Kidney epithelial cell (primary cell): ENCODE measurements at regions not wholly inside any gene's neighbourhood (a gene's known extent, or its start where the extent isn't known, plus 50 kb on each side); places are given as distances from the start of the nearest gene placed in this dataset.

Experiments used
- DNase-seq: peaks from one replicate; pipeline ENCODE4 v3.0.0-alpha.2; 2010; ENCODE audit warnings: low read depth
- H3K27me3 ChIP-seq: 2 replicates; pipeline ENCODE4 v1.6.0; 2011; ENCODE audit warnings: low read length; ENCODE audit not compliant: control insufficient read depth, insufficient read depth
- H3K36me3 ChIP-seq: 2 replicates; pipeline ENCODE4 v1.5.1; 2011; ENCODE audit warnings: low read length; ENCODE audit not compliant: control insufficient read depth, insufficient read depth
- H3K4me3 ChIP-seq: 2 replicates; pipeline ENCODE4 v1.5.1; 2011; ENCODE audit warnings: low read depth, mild to moderate bottlenecking, control low read depth, low read length
- TF ChIP-seq, protein P1 (sequence below): IDR thresholded peaks from 2 replicates; pipeline ENCODE4 v1.5.1; 2011; ENCODE audit warnings: mild to moderate bottlenecking, moderate library complexity, low read length, control low read depth, inconsistent platforms; ENCODE audit not compliant: insufficient read depth, poor library complexity, severe bottlenecking

DNA sequence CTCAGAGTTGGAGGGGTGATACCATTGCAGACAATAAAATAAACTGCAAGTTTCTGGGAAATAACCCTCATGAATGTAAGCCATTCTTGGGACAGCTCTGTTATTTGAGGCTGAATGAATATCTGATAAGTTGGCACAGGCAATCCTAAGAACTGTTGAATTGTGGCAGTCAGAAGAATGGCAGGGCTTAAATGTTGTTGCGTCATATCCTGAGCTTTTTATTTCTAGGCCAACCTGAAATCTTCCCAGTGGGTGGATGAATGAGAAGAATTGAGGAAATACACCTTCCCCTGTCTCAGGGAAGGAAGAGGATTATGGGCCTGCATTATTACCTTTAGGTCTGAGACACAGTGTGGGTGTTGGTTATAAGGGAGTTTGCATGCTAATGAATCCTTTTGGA, 64.4 kb upstream of the C4orf54 start:
- H3K4me3 ChIP-seq = no peak overlapping the region
- no peaks in the 10 kb centered on the region for H3K36me3 ChIP-seq
- no peaks in the 10 kb centered on the region for H3K27me3 ChIP-seq
- no peak for DNase-seq
- TF ChIP-seq, protein P1, sequence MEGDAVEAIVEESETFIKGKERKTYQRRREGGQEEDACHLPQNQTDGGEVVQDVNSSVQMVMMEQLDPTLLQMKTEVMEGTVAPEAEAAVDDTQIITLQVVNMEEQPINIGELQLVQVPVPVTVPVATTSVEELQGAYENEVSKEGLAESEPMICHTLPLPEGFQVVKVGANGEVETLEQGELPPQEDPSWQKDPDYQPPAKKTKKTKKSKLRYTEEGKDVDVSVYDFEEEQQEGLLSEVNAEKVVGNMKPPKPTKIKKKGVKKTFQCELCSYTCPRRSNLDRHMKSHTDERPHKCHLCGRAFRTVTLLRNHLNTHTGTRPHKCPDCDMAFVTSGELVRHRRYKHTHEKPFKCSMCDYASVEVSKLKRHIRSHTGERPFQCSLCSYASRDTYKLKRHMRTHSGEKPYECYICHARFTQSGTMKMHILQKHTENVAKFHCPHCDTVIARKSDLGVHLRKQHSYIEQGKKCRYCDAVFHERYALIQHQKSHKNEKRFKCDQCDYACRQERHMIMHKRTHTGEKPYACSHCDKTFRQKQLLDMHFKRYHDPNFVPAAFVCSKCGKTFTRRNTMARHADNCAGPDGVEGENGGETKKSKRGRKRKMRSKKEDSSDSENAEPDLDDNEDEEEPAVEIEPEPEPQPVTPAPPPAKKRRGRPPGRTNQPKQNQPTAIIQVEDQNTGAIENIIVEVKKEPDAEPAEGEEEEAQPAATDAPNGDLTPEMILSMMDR = no peak

DNA sequence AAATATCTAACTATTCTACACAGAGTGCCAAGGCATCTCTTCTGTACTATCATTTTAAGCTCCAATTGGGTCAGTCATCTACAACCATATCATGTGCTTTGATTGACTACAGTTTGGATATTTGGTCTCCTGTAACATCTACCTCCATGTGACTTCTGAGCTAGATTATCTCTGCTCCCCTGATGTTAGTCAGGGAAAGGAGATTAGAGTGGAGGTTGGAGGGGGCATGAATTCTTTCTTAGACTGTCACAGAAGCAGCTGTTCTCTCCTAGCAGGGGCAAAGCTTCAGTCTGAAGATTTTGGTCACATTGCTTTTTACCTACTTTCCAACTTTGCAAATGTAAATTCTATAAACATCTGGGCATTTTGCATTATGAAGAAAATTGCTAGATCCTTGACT, 62.6 kb upstream of the C4orf54 start:
- no peaks in the 10 kb centered on the region for H3K27me3 ChIP-seq
- H3K36me3 ChIP-seq = no peaks in the 10 kb centered on the region
- H3K4me3 ChIP-seq = no peak overlapping the region
- no peak for DNase-seq
- TF ChIP-seq, protein P1 = no peak

DNA sequence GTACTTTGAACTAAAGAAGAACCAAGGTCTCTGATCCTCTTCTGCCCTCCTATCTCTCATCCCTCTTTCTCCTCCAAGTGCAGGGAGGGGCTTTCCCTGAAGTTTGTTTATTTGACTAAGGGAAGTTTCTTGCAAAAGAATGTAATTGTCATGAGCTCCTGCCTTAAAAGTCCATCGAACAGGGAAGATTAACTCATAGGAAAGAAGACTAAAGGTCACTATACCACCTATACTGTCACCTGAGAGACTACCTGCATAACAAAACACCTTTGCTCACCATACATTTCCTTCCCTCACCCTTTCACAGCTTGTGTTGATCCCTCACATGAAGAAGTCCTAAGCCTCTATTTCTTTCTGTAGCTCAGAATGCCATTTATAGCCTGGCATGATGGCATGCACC, 59.4 kb upstream of the C4orf54 start:
- no peak for DNase-seq

DNA sequence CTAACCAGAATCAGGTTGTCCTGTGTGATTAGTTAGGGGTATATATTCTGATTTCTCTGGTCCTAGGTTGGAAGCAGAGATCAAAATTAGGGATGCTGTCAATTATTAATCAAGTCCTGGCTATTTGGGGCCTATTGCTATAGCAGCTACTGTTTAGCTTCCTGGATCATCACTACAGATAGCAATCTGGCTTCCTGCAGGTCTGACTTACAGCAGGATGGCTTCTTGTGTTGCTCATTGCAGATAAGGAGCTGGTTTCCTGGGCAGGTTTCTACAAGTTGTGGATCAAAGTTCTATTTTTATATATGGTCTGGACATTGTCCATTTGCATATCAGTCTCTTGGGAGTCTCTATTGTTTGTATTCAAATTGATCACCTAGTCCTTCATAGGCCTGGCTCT, 57.7 kb upstream of the C4orf54 start:
- no peaks in the 10 kb centered on the region for H3K36me3 ChIP-seq
- no peak for DNase-seq
- TF ChIP-seq, protein P1 = no peak
- H3K27me3 ChIP-seq = no peaks in the 10 kb centered on the region
- no peak overlapping the region for H3K4me3 ChIP-seq

More for the DNA sequence above, 59.4 kb upstream of the C4orf54 start:
- Histone ChIP-seq H3K4me3 (no peak overlapping the region), H3K36me3 (no peaks in the 10 kb centered on the region), H3K27me3 (no peaks in the 10 kb centered on the region)
- TF ChIP-seq, protein P1 = no peak

DNA sequence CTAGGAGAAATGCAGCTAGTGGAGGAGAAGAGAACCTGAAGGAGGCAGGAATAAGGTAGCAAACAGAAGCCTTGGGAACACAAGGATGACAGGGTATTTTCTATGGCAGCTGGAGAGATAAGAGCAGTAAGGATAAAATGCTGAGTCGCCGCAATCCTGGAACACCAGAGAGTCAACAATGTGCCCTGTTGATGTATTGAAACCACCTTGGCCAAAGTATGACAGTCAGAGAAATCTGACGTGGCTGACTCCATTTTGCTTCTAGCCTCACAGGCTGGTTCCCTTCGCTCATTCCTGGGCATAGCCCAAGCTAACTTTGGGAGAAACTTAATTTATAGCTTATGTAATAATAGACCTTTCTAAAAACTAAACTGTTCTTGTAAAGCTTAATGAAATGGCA, 56.6 kb upstream of the C4orf54 start:
- TF ChIP-seq, protein P1 = no peak
- no peaks in the 10 kb centered on the region for H3K36me3 ChIP-seq
- H3K27me3 ChIP-seq = no peaks in the 10 kb centered on the region
- no peak for DNase-seq
- no peak overlapping the region for H3K4me3 ChIP-seq

DNA sequence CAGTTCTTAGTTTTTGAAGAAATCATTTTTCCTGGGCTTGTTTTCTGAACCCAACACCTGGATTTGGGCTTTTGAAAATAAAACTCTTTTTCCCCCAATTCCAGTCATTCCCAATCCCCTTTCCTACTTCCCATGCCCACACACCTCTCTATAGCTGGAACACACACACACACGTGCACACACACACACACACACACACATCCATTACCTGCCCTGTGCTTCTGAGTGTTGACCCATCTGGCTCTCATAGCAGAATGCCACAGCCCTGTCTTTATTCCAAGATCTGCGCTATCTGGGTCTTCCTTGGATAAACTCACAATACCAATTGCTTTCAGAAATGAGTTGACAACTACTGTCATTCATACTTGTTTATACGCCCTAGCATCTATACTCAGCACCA, 54.9 kb upstream of the C4orf54 start:
- H3K4me3 ChIP-seq = no peak overlapping the region
- H3K27me3 ChIP-seq = no peaks in the 10 kb centered on the region
- DNase-seq = no peak
- TF ChIP-seq, protein P1 = no peak
- no peaks in the 10 kb centered on the region for H3K36me3 ChIP-seq
